ENCODE measurements at regions not wholly inside any gene's neighbourhood (a gene's known extent, or its start where the extent isn't known, plus 50 kb on each side); places are given as distances from the start of the nearest gene placed in this dataset.

DNA sequence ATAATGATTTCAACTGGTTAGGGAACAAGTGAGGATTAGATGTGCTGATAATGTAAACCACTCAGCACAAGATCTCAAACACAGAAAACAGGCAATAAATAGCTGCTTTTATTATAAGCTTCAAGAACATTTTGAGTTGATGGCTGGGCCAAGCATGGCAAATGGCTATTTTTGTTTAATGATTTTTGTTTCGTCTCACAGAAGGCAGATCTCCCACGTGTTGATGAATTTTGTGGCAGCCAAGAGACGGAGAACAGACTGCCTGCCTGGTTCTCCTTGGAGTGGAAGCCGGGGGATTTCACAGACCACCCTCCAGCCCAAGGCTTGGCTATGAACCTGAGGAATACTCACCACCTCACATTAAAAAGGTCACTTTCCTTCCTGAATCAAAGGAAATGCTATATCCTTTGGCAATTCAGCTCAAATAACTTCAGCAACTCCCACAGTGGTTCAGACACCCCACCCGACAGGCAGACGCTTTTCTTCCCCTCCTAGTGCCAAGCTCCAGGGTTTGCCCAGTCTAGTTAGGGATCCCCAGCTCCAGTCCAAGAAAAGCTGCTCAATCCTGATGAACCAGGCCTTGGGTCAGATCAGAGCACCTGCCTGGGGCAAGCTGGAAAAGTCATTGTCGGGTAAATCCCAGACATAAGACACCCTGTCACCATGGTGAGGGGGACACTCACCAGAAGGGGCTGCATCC, 593.5 kb downstream of the TOX3 start:
- no peak for TF ChIP-seq GLIS3 (CRISPR knock-in tag; IDR thresholded peaks at IDR 0.05)
- no peak for TF ChIP-seq ZNF8 (CRISPR knock-in tag; IDR thresholded peaks at IDR 0.05)
- TF ChIP-seq OSR1 (CRISPR knock-in tag; IDR thresholded peaks at IDR 0.05): no peak
- no peak for TF ChIP-seq PATZ1 (CRISPR knock-in tag; IDR thresholded peaks at IDR 0.05; ENCODE audit: borderline replicate concordance)
- TF ChIP-seq TCF4 (CRISPR knock-in tag; IDR thresholded peaks at IDR 0.05; ENCODE audit: borderline replicate concordance): no peak
